A172 (cell line): ENCODE measurements at regions not wholly inside any gene's neighbourhood (a gene's known extent, or its start where the extent isn't known, plus 50 kb on each side); places are given as distances from the start of the nearest gene placed in this dataset.
"Not testable (repeated sequence)": the region's sequence is repeated elsewhere in the genome, so short reads cannot be mapped to it uniquely, and the experiment has no call there.

Source experiments
- DNase-seq: peaks from one replicate; pipeline ENCODE4 v3.0.0-alpha.2; 2015; ENCODE audit warnings: low spot score

DNA sequence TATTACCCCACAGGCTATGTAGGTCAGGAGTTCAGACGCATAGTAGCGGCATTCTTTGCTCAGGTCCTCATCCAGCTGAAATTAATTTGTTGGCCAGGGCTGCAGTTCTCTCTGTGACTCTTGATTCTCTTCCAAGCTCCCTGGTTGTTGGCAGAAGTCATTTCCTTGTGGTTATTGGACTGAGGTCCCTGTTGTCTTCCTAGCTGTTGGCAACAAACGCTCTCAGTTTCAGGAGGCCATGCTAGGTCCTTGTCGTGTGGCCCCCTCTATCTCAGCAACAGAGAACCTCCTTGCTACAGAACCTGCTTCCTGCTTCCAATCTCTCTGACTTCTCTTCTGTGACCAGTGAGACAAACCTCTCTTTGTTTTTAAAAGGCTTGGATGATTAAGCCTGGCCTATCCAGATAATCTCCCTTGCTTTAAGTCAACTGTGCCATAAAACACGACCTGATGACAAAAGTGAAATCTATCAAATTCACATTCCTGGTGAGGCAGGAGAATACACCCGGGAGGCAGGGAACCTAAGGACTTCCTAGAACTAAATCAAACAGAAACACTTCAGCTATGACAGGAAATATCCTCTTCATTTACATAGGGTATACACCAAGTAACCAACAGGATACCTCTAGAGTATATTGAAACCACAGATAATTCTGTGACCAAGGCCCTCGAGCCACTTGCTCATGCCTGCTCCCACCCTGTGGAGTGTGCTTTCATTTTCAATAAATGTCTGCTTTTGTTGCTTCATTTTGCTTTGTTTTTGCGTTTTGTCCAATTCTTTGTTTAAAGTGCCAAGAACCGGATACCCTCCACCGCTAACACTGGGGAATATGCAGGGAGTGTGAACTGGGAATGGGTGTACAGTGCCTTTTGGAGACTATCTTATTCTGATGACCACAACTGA is 196.0 kb downstream of the BTBD3 start:
- peak; percentile 71 for DNase-seq

DNA sequence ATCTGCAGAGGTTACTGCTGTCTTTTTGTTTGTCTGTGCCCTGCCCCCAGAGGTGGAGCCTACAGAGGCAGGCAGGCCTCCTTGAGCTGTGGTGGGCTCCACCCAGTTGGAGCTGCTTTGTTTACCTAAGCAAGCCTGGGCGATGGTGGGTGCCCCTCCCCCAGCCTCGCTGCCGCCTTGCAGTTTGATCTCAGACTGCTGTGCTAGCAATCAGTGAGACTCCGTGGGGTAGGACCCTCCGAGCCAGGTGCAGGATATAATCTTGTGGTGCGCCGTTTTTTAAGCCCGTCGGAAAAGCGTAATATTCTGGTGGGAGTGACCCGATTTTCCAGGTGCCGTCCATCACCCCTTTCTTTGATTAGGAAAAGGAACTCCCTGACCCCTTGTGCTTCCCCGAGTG is 211.4 kb downstream of the BTBD3 start:
- DNase-seq = not testable (repeated sequence)

DNA sequence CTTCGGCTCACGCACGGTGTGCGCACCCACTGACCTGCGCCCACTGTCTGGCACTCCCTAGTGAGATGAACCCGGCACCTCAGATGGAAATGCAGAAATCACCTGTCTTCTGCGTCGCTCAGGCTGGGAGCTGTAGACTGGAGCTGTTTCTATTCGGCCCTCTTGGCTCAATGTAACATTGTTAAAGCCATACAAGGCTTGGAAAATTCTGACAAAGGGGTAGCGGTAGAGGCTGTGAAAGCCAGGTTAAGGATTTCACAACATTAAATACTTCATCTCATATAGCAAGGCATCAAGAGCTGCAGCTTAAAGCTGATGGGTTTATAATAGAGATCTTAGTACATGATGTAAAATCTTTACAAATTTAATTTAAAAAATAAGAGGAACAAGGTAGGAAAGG is 211.8 kb downstream of the BTBD3 start:
- DNase-seq = not testable (repeated sequence)

DNA sequence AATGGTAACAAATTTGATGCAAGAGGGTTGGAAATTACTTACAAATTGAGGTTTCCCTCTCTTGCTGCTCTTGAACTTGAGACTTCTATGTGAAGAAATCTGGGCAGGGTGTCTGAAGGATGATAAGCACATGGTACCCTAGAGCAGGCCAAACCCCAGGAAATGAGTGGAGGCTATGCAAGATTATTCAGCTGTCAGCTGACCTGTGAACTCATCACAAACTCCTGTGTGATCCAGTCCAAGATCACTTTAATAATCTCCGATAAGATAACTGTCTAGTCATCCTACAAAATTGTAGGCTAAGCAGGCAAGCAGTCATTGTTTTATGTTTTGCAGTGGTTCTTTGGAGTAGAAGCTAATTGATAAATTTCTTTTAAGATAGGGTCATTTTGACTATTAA is 213.1 kb downstream of the BTBD3 start:
- DNase-seq = peak; percentile 51

DNA sequence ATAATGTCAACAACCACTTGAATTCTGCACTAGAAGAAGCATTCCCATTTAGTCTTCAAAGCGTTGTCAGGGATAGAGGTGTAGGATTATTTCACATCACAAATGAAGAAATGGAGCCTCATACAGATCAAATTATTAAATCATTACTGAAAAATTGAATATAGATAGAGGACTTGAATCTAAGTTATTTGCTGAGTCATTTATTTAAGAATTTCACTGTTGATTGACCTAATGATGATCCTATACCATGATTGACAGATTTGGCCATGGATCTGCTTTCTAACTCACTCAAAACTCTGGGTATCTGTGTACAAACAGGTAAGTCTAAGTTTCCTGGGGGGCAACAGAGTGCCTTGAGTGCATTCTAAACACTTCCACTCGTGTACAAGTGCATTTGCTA is 215.9 kb downstream of the BTBD3 start:
- DNase-seq = no peak

DNA sequence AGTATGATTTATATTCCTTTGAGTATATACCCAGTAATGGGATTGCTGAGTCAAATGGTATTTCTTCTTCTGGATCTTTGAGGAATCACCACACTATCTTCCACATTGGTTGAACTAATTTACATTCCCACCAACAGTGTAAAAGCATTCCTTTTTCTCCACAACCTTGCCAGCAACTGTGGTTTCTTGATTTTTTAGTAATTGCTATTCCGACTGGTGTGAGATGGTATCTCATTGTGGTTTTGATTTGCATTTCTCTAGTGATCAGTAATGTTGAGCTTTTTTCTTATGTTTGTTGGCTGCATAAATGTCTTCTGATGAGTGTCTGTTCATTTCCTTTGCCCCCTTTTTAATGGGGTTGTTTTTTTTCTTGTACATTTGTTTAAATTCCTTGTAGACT is 228.3 kb downstream of the BTBD3 start:
- not testable (repeated sequence) for DNase-seq

DNA sequence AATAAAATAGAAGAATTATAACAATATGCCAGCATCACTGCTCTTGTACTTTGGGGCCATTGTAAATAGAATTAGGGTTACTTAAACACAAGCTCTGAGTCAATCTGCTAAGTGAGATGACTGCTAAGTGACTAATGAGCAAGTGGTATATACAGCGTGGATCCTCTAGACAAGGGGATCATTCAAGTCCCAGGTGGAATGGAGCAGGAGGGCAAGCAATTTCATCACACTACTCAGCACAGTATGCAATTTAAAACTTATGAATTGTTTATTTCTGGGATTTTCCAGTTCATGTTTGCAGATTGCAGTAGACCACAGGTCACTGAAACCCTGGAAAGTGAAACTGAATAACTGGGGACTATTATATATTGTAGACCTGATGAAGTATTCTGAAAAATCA is 235.3 kb downstream of the BTBD3 start:
- DNase-seq = peak; percentile 33

DNA sequence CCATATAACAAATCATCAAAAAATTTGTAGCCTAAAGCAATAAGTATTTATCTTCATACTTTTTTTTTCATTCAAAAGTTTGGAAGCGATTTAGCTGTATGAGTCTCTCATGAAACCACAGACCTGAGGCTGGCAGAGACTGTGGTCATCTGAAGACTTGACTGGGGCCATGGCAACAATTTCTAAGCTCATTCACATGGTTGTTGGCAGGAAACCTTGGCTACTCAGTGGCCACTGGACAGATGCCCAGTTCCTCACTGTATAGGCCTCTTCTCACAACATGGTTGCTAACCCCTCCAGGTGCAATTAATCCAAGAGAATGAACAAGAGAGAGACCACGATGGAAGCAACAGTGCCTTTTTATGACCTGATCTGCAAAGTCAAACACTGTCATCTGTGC is 235.9 kb downstream of the BTBD3 start:
- DNase-seq = peak; percentile 44

DNA sequence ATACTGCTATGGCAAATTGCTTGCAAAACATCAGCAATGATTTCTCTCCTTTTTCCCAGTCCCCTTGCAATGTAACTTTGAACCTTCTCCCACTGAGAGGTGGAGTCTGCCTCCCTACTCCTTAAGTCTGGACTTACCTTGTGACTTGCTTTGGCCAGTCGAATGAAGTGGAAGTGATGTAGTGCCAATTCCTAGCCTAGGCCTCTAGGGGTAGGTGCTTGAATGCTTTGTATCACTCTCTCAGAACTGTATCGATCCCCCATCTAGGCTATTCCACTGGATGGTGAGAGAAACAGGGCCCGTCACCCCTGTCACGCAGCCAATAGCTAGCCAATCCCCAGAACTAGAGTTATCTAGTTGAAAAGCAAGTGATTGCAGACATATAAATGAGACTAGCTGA is 238.6 kb downstream of the BTBD3 start:
- DNase-seq = no peak

DNA sequence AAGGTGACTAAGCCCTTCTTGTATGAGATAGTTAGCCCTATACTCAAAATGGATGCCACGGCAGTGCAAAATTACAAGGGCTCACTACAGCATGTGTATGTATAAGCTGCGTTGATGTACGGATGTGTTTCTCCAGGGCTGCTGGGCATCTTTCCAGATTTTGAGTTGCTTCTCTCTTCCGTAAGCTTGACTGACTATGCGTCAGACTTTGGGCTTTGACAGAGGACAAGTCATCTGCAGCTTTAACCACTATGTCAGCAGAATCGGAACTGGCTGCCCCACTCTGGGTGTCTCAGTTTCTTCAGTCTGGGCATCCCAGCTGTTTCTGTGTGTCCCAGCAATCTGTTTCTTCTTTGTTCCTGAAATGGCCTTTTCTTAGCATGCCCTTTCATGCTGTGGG is 241.6 kb downstream of the BTBD3 start:
- DNase-seq = no peak

DNA sequence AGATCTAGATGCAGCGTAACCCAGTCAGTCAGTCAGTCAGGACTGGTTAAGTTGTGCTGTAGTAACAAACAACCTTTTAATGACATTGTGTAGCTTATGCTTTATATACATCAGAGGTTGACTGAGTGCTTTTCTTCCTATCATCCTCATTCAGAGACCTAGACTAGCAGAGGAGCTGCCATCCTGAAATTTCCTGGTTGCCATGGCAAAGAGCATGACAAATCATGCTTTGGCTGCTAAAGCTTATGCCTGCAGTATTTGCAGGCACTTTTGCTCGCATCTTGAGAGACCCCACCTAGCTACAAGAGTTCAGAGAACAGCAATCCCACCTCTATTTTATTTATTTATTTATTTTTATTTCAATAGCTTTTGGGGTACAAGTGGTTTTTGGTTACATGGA is 244.0 kb downstream of the BTBD3 start:
- DNase-seq = no peak

DNA sequence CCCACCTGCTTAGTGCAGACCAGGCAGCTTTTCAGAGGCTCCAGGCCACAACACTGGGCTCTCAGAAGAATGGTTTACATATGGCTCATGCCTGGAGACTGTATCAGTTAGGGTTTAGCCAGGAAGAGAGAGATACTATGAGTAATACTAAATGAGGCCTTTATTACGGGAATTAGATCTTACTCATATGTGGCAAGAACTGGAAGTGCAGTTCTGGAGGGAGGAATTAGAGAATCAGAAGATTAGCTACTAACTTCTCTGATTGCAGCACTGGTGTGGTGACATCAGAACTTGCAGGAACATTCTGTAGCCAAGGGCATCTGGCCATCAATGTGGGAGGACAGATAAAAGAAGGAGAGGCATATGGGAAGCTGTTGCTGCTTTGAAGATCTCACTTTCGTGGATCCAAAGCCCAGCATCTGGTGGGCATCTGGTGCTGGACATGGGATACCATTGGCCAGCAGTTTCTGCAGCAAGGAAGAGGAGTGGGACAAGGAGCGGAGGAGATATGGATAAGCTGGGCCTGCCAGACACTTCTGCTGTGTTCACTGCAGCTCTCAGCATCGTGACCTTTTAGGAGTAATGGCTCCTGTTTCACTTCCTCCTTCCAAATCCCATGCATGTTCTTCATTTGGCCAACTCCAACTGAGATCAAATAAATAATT is 248.5 kb downstream of the BTBD3 start:
- peak; percentile 68 for DNase-seq

DNA sequence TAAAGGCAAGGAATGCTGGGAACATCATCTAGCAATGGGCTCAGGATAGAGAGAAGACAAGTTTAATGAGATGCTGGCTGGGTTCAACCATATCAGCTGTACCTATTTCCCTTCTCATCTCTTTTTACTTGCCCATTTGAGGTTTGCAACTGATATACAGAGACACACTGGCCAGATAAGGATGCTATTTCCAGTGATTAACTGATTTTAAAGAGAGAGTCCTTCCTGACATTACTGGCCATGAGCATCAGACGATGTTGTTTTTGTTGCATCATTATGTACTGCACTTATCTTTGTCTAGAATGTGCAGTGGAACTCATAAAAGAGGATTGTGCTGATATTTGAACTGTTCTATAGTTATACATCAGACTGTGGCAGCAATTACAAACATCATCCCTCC is 252.7 kb downstream of the BTBD3 start:
- DNase-seq = no peak

DNA sequence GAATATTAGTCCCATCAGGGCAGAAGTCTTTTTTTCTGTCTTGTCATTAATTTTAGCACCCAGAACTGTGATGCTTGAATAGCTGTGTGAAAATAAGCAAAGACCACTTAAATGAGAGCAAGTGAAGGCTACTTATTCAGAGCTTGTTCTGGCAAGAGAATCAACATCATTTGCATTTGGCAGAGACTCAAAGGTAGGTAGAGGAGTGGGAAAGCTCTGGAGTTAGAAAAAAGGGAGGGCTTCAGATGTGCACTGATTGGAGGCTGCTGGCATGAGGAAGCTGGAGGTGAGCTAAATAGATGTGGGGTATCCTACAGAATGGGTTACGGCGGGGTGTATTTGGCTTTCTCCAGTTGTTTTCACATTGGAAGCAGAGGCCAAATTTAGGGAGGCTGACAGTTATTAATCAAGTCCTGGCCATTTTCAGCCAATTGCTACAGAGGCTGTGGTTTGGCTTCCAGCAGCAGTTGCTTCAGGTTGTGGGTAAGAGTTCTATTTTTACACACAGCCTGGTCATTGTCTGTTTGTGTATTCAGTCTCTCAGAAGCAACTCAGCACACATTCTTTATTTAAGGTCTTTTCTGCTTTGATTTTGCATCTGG is 254.3 kb downstream of the BTBD3 start:
- peak; percentile 49 for DNase-seq

DNA sequence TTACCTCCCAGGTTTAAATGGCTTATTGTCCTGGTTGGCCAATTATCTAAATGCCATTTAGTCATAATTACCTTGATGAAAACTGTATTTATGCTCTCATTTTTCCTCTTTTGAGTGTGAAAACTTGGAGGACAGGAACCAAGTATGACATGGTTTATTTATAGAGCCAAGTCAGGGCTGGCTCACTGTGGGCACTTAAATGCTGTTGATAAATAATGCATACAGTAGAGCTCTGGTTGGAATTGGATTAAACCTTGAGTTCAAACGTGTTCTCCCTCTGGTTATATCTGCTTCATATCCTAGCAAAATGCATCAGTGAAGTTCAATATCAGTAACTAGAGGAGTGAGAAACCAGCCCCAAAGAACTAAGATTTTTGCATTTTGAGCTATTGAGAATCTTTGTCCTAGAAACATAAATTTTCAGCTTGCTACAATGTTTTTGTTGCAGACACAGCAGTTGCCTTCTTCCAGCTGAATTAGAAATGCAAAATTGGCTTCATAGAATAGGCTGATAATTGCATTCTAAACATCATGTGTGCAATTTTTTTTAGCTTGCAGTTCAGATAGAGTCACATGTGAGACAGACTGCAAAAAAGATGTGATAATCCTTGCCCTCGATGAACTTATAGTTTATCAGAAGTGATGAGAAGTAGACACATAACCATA is 255.8 kb downstream of the BTBD3 start:
- no peak for DNase-seq

DNA sequence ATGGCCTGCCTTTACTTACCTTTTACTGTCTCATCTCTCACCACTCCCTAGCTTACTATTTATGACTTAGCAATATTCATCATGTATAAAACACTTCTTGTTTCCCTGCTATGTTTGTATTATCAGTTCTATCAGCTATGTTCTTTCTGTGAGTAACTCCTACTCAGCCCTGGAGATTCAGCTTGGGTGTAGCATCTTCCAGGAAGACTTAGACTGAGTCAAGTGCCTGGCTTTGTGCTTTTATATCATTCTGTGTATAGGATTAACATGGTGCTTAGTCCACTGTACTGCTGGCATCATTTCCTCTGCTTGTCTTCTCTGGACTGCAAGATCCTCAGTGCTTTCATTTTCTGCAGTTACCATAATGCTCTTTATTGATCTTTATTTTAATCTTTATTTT is 257.8 kb downstream of the BTBD3 start:
- no peak for DNase-seq

DNA sequence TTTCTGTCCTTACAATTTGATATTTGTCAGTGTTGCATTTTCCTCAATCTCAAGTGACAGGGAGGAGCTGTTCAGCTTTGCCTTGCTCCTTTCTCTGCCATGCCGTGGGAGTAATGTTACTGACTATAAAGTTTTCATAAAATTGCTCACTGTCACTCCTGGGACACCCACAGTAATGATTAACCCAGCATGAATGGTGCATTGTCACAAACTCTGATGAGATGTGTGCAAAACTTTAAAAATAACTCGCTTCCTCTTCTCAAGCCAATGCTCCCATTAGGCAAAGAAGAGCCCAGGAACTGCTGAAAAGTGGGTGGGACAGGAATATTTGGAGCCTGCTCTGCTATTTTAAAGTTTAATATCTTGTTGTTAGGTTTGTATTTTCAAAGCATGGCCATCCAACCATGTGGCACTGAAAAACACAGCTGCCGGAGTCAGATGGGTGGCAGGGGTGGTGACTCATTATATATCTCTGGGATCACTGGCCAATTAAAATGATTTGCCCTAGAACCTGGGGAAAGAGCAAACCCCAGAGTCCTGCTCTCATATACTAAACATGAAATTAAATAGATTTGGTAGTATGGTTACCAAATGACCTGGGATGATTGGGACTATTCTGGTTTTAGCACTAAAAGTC is 260.1 kb downstream of the BTBD3 start:
- peak; percentile 8 for DNase-seq

DNA sequence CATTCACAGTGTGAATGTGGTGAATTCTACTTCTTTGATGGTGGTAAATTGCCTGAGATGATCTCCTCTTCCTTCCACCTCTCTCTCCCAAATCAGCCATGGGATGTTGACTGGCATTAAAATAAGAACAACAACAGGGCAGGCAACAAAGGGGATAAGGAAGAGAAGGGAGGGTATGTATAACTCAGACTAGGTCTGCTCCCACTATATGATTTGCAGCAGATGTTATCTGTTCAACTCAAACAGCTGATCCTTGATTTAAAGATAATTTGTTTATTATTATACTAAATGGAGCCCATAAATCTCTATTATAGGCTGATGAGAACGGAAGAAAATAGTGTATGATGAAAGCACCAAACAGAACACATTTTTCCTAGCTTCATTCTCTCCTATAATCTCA is 262.0 kb downstream of the BTBD3 start:
- DNase-seq = no peak

DNA sequence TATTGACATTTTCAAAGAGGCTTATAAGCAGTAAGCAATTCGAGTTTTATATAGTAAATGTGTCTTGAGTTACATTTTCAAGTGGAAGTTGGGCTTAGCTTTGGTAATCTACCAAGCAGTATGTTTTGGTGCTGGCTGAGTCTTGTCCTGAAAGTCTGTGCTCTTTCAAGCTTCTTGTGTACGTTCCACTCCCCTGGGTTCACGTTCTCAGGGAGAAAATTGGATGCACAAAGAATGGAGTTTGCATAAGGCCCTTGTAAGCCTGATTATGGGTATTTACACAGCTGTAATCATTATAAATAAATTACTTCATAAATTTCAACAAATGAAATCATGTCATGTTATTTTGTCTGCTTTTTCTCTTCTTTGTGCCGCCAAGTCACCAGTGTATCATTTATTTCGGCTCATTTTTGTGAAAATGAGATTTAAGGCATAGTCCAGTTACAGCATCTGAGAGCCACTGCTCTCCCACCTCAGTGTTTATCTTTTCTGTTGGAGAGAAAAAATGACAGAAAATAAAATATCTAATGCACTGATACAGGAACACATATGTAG is 262.5 kb downstream of the BTBD3 start:
- DNase-seq = no peak

DNA sequence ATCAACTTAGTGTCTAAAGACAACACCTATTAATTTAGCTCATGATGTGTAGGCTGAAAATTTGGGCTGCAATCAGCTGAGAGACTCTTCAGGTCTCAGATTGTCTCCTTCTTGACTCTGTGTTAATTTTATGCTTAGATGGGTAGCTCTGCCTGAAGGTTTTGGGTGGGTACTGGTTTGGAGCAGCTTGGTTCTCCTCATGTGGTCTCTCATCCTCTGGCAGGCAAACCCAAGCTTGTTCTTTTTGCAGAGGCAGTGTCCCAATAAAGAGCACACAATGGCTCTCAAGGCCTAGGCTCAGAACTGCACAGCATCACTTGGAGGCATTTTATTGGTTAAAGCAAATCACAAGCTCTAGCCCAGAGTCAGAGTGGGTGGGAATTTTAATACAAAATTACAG is 280.6 kb downstream of the BTBD3 start:
- DNase-seq = no peak

DNA sequence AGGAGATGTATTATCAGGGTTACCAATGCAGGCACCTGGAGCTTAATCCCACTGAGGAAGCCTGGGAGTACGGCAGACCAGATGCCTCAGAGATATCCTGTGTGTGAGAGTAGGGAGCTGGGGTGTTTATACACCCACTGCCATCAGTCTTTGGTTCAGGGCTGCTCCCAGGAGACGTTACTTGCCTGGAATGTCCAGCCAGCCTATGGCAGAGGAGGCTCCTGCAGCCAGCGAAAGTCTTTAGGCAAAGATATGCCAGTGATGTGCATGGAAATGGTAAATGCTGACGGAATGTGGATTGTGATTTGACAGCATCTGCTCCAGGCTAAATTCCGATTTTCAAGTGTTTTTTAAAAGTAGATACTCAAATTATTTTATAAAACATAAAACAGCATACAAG is 282.0 kb downstream of the BTBD3 start:
- DNase-seq = no peak
